Adipocyte (in vitro differentiated cells): ENCODE measurements at regions not wholly inside any gene's neighbourhood (a gene's known extent, or its start where the extent isn't known, plus 50 kb on each side); places are given as distances from the start of the nearest gene placed in this dataset.

ENCODE experiments used
- DNase-seq: peaks from one replicate; pipeline ENCODE4 v3.0.0-alpha.2; 2015; ENCODE audit warnings: low read depth
- H3K27me3 ChIP-seq: replicated peaks from 2 replicates; pipeline ENCODE4 v1.7.0; 2013; ENCODE audit warnings: mild to moderate bottlenecking, low read length, moderate library complexity; ENCODE audit not compliant: control insufficient read depth, insufficient read depth
- H3K36me3 ChIP-seq: 2 replicates; pipeline ENCODE4 v1.7.0; 2013; ENCODE audit warnings: low read length, mild to moderate bottlenecking, moderate library complexity; ENCODE audit not compliant: control insufficient read depth, insufficient read depth, severe bottlenecking
- H3K4me1 ChIP-seq: 2 replicates; pipeline ENCODE4 v1.7.0; 2013; ENCODE audit warnings: mild to moderate bottlenecking, low read length, moderate library complexity; ENCODE audit not compliant: control insufficient read depth, insufficient read depth
- H3K4me3 ChIP-seq: 2 replicates; pipeline ENCODE4 v1.7.0; 2013; ENCODE audit warnings: mild to moderate bottlenecking, low read length, moderate library complexity
- H3K9ac ChIP-seq: 2 replicates; pipeline ENCODE4 v1.7.0; 2013; ENCODE audit warnings: mild to moderate bottlenecking, low read length, moderate library complexity
- H3K9me3 ChIP-seq: 2 replicates; pipeline ENCODE4 v1.7.0; 2013; ENCODE audit warnings: mild to moderate bottlenecking, low read length, moderate library complexity; ENCODE audit not compliant: control insufficient read depth

- no peaks in the 10 kb centered on the region for H3K9me3 ChIP-seq
- no peak for DNase-seq
- no peak overlapping the region for H3K9ac ChIP-seq
- H3K4me3 ChIP-seq: no peak overlapping the region
- no peaks in the 10 kb centered on the region for H3K27me3 ChIP-seq
- no peaks in the 10 kb centered on the region for H3K36me3 ChIP-seq
- peaks cover 36% of the 10 kb centered on the region for H3K4me1 ChIP-seq
Observed at GRCh38 chr16:79712276-79712675, 111.7 kb upstream of the MAF start.

- Histone ChIP-seq H3K4me3 (no peak overlapping the region), H3K9ac (peak overlapping the region; percentile 33), H3K4me1 (peaks cover 25% of the 10 kb centered on the region), H3K36me3 (no peaks in the 10 kb centered on the region), H3K27me3 (no peaks in the 10 kb centered on the region), H3K9me3 (no peaks in the 10 kb centered on the region)
- DNase-seq: no peak
Observed at GRCh38 chr16:79707876-79708275, 107.3 kb upstream of the MAF start.

- H3K9ac ChIP-seq: no peak overlapping the region
- H3K9me3 ChIP-seq: peaks cover 6% of the 10 kb centered on the region
- H3K4me3 ChIP-seq: no peak overlapping the region
- H3K4me1 ChIP-seq: peaks cover 31% of the 10 kb centered on the region
- no peak for DNase-seq
- no peaks in the 10 kb centered on the region for H3K27me3 ChIP-seq
- no peaks in the 10 kb centered on the region for H3K36me3 ChIP-seq
Observed at GRCh38 chr16:79703066-79703465, 102.5 kb upstream of the MAF start.

GRCh38 chr16:79698341-79698753 is 97.8 kb upstream of the MAF start:
- Histone ChIP-seq H3K4me1 (peaks cover 20% of the 10 kb centered on the region), H3K9me3 (peaks cover 8% of the 10 kb centered on the region), H3K27me3 (no peaks in the 10 kb centered on the region), H3K4me3 (no peak overlapping the region), H3K36me3 (no peaks in the 10 kb centered on the region), H3K9ac (no peak overlapping the region)
- DNase-seq: peak; percentile 6

GRCh38 chr16:79697562-79698112 is 97.1 kb upstream of the MAF start:
- H3K9me3 ChIP-seq: peaks cover 10% of the 10 kb centered on the region
- no peaks in the 10 kb centered on the region for H3K36me3 ChIP-seq
- no peaks in the 10 kb centered on the region for H3K27me3 ChIP-seq
- DNase-seq: no peak
- H3K9ac ChIP-seq: no peak overlapping the region
- no peak overlapping the region for H3K4me3 ChIP-seq
- H3K4me1 ChIP-seq: peaks cover 14% of the 10 kb centered on the region

- Histone ChIP-seq H3K9me3 (peaks cover 3% of the 10 kb centered on the region), H3K9ac (no peak overlapping the region), H3K4me1 (peaks cover 16% of the 10 kb centered on the region), H3K36me3 (no peaks in the 10 kb centered on the region), H3K4me3 (no peak overlapping the region), H3K27me3 (no peaks in the 10 kb centered on the region)
- DNase-seq: no peak
Observed at GRCh38 chr16:79691007-79691406, 90.5 kb upstream of the MAF start.

- no peak for DNase-seq
- Histone ChIP-seq H3K4me3 (no peak overlapping the region), H3K9ac (no peak overlapping the region), H3K27me3 (no peaks in the 10 kb centered on the region), H3K36me3 (no peaks in the 10 kb centered on the region), H3K4me1 (peaks cover 16% of the 10 kb centered on the region), H3K9me3 (peaks cover 3% of the 10 kb centered on the region)
Observed at GRCh38 chr16:79690159-79690558, 89.6 kb upstream of the MAF start.

- H3K9ac ChIP-seq: no peak overlapping the region
- H3K4me3 ChIP-seq: no peak overlapping the region
- DNase-seq: no peak
- H3K36me3 ChIP-seq: no peaks in the 10 kb centered on the region
- no peaks in the 10 kb centered on the region for H3K9me3 ChIP-seq
- H3K4me1 ChIP-seq: peaks cover 16% of the 10 kb centered on the region
- H3K27me3 ChIP-seq: no peaks in the 10 kb centered on the region
Observed at GRCh38 chr16:79687249-79688130, 87.0 kb upstream of the MAF start.

- Histone ChIP-seq H3K27me3 (no peaks in the 10 kb centered on the region), H3K9ac (no peak overlapping the region), H3K9me3 (no peaks in the 10 kb centered on the region), H3K4me3 (no peak overlapping the region), H3K4me1 (peaks cover 11% of the 10 kb centered on the region), H3K36me3 (no peaks in the 10 kb centered on the region)
- no peak for DNase-seq
Observed at GRCh38 chr16:79685871-79686270, 85.3 kb upstream of the MAF start.

GRCh38 chr16:79679334-79679733 is 78.8 kb upstream of the MAF start:
- Histone ChIP-seq H3K36me3 (no peaks in the 10 kb centered on the region), H3K4me1 (no peaks in the 10 kb centered on the region), H3K4me3 (no peak overlapping the region), H3K9ac (no peak overlapping the region), H3K9me3 (no peaks in the 10 kb centered on the region), H3K27me3 (no peaks in the 10 kb centered on the region)
- DNase-seq: no peak

- Histone ChIP-seq H3K9me3 (no peaks in the 10 kb centered on the region), H3K36me3 (no peaks in the 10 kb centered on the region), H3K4me1 (no peaks in the 10 kb centered on the region), H3K27me3 (no peaks in the 10 kb centered on the region), H3K4me3 (no peak overlapping the region), H3K9ac (no peak overlapping the region)
- DNase-seq: no peak
Observed at GRCh38 chr16:79677799-79678530, 77.4 kb upstream of the MAF start.
